ENCODE measurements at regions not wholly inside any gene's neighbourhood (a gene's known extent, or its start where the extent isn't known, plus 50 kb on each side); places are given as distances from the start of the nearest gene placed in this dataset.

DNA sequence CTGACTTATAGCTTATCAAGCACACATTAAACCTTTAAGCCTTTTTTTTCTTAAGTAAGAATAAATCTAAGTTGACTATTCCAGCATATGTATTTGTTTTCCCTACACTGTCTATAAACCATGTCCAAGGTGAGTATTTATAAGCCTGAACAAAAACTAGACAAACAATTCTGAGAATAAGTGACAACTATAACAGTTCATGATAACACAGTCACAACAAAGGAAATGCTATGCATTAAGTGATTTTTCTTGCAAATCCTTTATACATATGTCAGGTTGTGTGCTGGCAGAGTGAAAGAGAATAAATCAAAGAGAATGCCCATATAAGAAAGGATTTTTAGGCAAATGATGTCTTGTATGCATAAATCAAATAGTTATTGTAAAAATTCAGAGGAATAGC lies 408.8 kb upstream of the KIF2A start:
- DNase-seq (ENCODE audit: low spot score) (no peak), FAIRE-seq (no peak)

GRCh38 chr5:61901997-61902396 lies 404.0 kb upstream of the KIF2A start:
- no peak for DNase-seq (ENCODE audit: low spot score)
- FAIRE-seq = no peak

DNA sequence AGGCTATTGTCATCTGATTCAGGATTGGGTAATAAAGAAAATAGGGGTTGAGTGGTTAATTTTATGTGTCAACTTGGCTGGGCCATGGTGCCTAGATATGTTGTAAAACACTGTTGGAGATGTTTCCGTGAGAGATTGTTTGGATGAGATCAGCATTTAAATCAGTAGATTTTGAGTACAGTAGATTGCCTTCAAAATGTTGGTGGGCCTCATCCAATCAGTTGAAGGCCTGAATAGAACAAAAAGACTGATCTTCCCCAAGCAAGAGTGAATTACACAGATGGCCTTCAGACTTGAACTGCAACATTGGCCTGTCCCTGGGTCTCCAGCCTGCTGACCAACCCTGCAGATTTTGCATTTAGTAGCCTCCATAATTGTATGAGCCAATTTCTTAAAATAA lies 401.3 kb upstream of the KIF2A start:
- DNase-seq (ENCODE audit: low spot score) (no peak), FAIRE-seq (no peak)

- DNase-seq (ENCODE audit: low spot score) = no peak
Measured at GRCh38 chr5:61905613-61906012, 400.4 kb upstream of the KIF2A start.

GRCh38 chr5:61906820-61907219 lies 399.2 kb upstream of the KIF2A start:
- DNase-seq (ENCODE audit: low spot score) (no peak), FAIRE-seq (no peak)

More at GRCh38 chr5:61905613-61906012, 400.4 kb upstream of the KIF2A start:
- FAIRE-seq = no peak

DNA sequence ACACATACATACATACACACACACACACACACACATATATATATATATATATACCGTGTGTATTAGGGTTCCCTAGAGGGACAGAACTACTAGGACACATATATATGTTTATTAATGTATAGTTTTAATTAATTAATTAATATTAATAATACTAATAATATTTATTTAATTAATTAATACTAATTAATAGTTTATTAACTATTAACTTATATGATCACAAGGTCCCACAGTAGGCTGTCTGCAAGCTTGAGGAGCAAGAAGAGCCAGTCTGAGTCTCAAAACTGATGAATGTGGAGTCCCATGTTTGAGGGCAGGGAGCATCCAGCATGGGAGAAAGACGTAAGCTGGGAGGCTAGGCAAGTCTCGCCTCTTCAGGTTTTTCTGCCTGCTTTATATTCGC lies 398.0 kb upstream of the KIF2A start:
- FAIRE-seq (no peak), DNase-seq (ENCODE audit: low spot score) (no peak)

DNA sequence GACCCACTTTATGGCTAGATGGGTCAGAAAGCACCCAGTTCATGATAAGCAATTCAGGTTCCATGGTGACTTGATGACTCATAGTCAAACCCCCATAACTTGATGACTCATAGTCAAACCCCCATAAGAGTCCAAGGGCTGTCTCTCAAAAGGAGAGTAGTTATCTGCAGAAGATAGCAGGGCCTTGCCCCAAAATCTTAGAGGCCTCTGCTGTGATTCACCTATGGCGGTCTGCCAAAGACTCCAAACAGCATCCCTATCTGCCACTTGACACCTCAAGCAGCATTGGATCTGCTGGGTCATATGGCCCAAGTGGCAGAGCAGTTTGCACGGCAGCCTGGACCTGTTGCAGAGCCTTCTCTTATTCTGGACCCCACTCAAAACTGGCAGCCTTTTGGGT lies 395.2 kb upstream of the KIF2A start:
- FAIRE-seq = no peak

GRCh38 chr5:61912559-61912958 lies 393.4 kb upstream of the KIF2A start:
- no peak for FAIRE-seq

More for the DNA sequence above, 395.2 kb upstream of the KIF2A start:
- DNase-seq (ENCODE audit: low spot score) = no peak

DNA sequence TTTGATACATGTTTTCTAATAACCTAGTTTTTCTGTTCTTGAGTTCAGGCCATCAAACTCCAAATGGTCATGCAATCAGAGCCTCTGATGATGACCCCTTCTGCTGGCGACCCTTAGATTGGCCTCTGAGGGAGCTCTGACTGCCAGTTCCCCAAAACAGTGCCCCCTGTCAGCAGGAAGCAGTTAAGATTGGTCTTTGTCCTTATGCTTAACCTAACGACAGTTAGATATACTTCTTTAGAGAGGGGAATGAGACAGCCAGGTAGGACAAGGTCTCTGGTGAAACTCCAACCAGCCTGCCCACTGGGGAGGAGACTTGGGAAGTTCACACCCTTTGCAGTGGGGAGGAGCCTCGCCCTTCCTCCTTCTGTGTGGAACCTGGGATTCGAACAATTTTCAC lies 390.4 kb upstream of the KIF2A start:
- FAIRE-seq (no peak), DNase-seq (ENCODE audit: low spot score) (no peak)

More at GRCh38 chr5:61912559-61912958, 393.4 kb upstream of the KIF2A start:
- no peak for DNase-seq (ENCODE audit: low spot score)

- FAIRE-seq = peak; percentile 23
- DNase-seq (ENCODE audit: low spot score) = peak; percentile 73
Measured at GRCh38 chr5:61916621-61917620, 389.1 kb upstream of the KIF2A start.

DNA sequence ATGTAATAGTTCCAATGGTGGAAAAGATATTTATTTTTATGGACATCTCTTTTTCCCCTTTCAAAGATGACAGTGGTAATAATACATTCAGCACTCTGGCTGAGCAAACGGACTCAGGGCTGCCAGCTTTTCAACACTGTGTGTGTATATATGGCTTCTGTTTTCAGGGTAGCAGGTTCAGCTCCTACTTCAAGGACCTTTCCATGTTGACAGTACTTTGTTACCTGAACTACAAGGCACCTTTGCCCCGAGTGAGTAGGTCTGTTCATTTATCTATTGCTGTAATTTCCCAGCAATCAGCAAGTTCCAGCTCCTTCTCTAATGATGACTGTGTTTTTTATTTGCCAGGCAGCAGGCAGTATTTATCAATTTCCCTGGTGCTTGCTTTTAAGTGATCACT lies 387.4 kb upstream of the KIF2A start:
- FAIRE-seq (no peak), DNase-seq (ENCODE audit: low spot score) (no peak)

GRCh38 chr5:61919920-61920319 lies 386.1 kb upstream of the KIF2A start:
- FAIRE-seq = peak; percentile 58
- DNase-seq (ENCODE audit: low spot score) = peak; percentile 44

GRCh38 chr5:61924251-61924650 lies 381.8 kb upstream of the KIF2A start:
- DNase-seq (ENCODE audit: low spot score) = no peak
- FAIRE-seq = no peak

DNA sequence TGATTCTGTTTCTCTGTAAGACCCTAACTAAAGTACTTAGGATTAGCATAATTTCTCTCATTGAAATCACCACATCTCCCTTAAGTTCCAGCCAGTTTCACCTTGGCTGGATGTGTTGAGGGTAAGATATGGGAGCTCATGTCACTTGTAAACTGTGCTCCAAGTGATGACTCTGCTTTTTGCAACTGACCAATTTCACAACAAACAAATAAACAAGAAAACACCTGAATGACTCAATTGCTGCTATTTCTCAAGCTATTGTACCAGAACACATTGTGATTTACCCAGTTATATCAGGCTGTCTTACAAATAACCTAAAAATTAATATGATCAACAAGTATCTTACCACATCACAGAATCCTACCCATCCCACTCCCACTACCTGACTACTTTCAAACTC lies 379.1 kb upstream of the KIF2A start:
- FAIRE-seq (no peak), DNase-seq (ENCODE audit: low spot score) (no peak)

GRCh38 chr5:61931236-61931635 lies 374.8 kb upstream of the KIF2A start:
- FAIRE-seq = no peak
- no peak for DNase-seq (ENCODE audit: low spot score)

DNA sequence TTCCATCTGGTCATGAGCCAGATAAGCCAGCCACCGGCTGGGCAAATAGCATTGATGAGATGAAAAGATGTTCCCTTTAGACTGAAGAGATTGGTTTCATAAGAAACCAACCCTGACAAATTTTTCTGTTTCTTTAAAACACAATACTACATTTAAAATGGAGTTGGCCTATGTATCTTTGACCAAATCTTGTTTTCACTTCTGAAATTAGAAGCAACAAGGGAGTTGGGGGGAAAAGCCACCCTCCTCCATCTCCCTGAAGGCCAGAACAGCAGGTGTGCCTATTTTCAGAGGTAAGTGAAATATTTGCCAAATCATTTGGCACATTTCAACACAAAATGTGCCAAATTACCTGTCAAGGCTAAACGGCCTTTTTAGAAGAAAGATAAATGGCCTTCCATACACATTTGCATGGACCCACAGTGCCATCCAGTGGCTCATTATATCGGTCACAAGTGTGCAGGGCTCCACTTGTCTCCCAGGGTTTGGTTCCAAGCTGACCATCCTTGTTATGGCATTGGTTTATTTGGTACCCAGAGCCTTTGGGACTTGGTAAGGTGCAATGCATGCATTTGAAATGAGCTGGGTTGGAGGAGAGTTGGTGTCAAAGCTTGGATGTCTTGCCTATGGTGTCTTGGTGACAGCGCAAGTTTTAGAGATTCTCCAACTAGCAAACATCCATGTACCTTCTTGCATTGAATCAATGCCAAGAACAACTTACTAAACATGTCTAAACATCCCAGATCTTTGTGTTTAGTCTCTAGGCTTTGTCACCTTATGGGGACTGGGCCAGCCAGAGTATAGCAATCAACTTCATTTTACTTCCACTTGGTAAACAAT lies 372.0 kb upstream of the KIF2A start:
- DNase-seq (ENCODE audit: low spot score) = peak; percentile 57
- peak; percentile 91 for FAIRE-seq

DNA sequence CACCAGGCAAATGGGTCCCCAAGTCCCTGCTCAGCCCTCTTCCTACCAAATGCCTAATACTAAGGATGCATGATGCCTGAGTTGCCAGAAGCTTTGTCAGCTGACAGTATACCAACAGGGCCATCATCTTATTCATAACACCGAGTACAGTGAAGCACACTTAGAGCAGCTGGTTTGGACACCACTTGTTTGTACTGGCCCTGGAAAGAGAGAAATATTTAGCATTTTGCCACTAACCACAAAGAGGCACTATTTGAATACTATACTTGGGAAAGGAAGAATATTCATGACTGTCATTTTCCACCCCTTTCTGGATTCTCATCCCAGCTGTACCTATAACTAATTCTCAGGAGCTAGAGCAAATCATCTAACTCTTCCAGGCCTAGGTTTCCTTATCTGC lies 364.4 kb upstream of the KIF2A start:
- FAIRE-seq = no peak

DNA sequence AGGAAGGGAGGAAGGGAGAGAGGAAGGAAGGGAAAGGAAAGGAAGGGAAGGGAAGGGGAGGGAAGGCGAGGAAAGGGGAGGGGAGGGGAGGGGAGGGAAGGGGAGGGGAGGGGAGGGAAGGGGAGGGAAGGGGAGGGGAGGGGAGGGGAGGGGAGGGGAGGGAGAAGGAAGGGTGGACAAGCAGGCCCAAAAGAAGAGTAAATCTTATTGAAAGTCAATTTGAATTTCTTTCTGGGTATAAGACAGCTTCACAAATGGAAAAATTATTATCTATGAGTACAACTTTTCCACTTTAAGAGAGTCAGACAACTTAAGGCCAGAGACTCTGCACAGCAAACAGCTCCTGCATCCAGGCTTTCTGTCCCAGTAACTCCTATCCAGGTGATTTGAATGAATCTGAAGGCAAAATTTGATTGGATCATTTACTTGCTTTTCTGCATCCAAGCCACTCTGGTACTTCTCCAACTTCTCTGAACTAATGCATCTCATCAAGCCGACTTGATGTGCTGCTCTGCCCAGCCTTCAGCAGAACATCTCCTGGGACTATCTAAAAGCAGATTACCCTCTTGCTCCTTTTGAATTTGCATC lies 363.4 kb upstream of the KIF2A start:
- DNase-seq (ENCODE audit: low spot score) = no peak
- no peak for FAIRE-seq

More for the DNA sequence above, 364.4 kb upstream of the KIF2A start:
- no peak for DNase-seq (ENCODE audit: low spot score)

GRCh38 chr5:61943713-61944112 lies 362.3 kb upstream of the KIF2A start:
- DNase-seq (ENCODE audit: low spot score) (no peak), FAIRE-seq (no peak)

- peak; percentile 62 for FAIRE-seq
Measured at GRCh38 chr5:61948151-61948550, 357.9 kb upstream of the KIF2A start.

GRCh38 chr5:61949054-61949678 lies 356.8 kb upstream of the KIF2A start:
- FAIRE-seq = no peak
- no peak for DNase-seq (ENCODE audit: low spot score)

More at GRCh38 chr5:61948151-61948550, 357.9 kb upstream of the KIF2A start:
- DNase-seq (ENCODE audit: low spot score) = no peak
